K562 (cell line): ENCODE measurements at regions not wholly inside any gene's neighbourhood (a gene's known extent, or its start where the extent isn't known, plus 50 kb on each side); places are given as distances from the start of the nearest gene placed in this dataset.

Source experiments
- CEBPZ ChIP-seq: fragments of 150-350 bp; IDR thresholded peaks from 2 replicates; pipeline ENCODE4 v1.6.1; 2014; ENCODE audit warnings: low read depth, mild to moderate bottlenecking, low read length, borderline replicate concordance
- HDAC8 ChIP-seq: fragments of 450-650 bp; IDR thresholded peaks from 2 replicates; pipeline ENCODE4 v1.6.1; 2016; ENCODE audit warnings: mild to moderate bottlenecking, missing genetic modification characterization, moderate library complexity, missing compliant biosample characterization
- HNRNPL ChIP-seq: fragments of 200-400 bp; formaldehyde crosslinking; IDR thresholded peaks from 2 replicates; pipeline ENCODE4 v1.6.1; 2017; ENCODE audit warnings: low read depth, mild to moderate bottlenecking, low read length
- IRF1 ChIP-seq: sonication (generic); formaldehyde crosslinking; IDR thresholded peaks from 2 replicates; pipeline ENCODE4 v1.8.0; 2022; ENCODE audit warnings: missing genetic modification reagents, mild to moderate bottlenecking, borderline replicate concordance
- MAFK ChIP-seq: IDR thresholded peaks from 2 replicates; pipeline ENCODE4 v1.6.1; 2011; ENCODE audit warnings: low read length, improper control_type of control experiment
- NKRF ChIP-seq: fragments of 450-650 bp; IDR thresholded peaks from 2 replicates; pipeline ENCODE4 v1.6.1; 2016; ENCODE audit warnings: borderline replicate concordance
- NR2C1 ChIP-seq, 2 experiments: fragments of 450-650 bp; IDR thresholded peaks; 2 replicates each; pipeline ENCODE4 v1.6.1; 2017; ENCODE audit warnings: mild to moderate bottlenecking in 2 of 2, antibody characterized with exemption in 1 of 2, inconsistent platforms in 1 of 2, missing compliant biosample characterization in 1 of 2, missing genetic modification characterization in 1 of 2
- OTX1 ChIP-seq: fragments of 450-650 bp; formaldehyde crosslinking; IDR thresholded peaks from 2 replicates; pipeline ENCODE4 v1.4.0; 2022; ENCODE audit warnings: mild to moderate bottlenecking
- POLR2AphosphoS2 ChIP-seq: IDR thresholded peaks from 2 replicates; pipeline ENCODE4 v1.6.1; 2012; ENCODE audit warnings: low read length, improper control_type of control experiment
- SRF ChIP-seq, 2 experiments: fragments of 250-450, 450-650 bp in 1 of 2; sonication (Bioruptor Pico) in 1 of 2; sonication (generic) in 1 of 2; formaldehyde crosslinking; IDR thresholded peaks; 2 replicates each; pipeline versions ENCODE4 v1.5.0 to v1.5.1; 2020 to 2022; ENCODE audit warnings: mild to moderate bottlenecking in 1 of 2, missing genetic modification reagents in 1 of 2
- U2AF1 ChIP-seq: fragments of 200-400 bp; formaldehyde crosslinking; optimal IDR thresholded peaks from 2 replicates; pipeline ENCODE3; 2017; ENCODE audit warnings: mild to moderate bottlenecking, low read depth, low read length, moderate library complexity
- ZC3H4 ChIP-seq: sonication (generic); formaldehyde crosslinking; IDR thresholded peaks from 2 replicates; pipeline ENCODE4 v1.9.0; 2021; ENCODE audit warnings: missing genetic modification reagents, borderline replicate concordance
- ZNF184 ChIP-seq: sonication (generic); formaldehyde crosslinking; IDR thresholded peaks from 2 replicates; pipeline ENCODE4 v1.5.0; 2020; ENCODE audit warnings: missing genetic modification reagents
- ZNF324 ChIP-seq: fragments of 250-450 bp; sonication (Bioruptor Pico); IDR thresholded peaks from 2 replicates; pipeline ENCODE4 v1.4.0; 2020; ENCODE audit warnings: mild to moderate bottlenecking
- ZSCAN32 ChIP-seq: fragments of 450-650 bp; formaldehyde crosslinking; IDR thresholded peaks from 2 replicates; pipeline ENCODE4 v1.4.0; 2020; ENCODE audit warnings: mild to moderate bottlenecking, moderate library complexity
- TF ChIP-seq, protein P1 (sequence below): sonication (generic); formaldehyde crosslinking; IDR thresholded peaks from 2 replicates; pipeline ENCODE4 v1.8.1; 2023; ENCODE audit warnings: mild to moderate bottlenecking, missing genetic modification reagents
- TF ChIP-seq, protein P2 (sequence below), 2 experiments: fragments of 150-350 bp in 1 of 2; IDR thresholded peaks; 2 replicates each; pipeline ENCODE4 v1.6.1; 2012 to 2016; ENCODE audit warnings: low read depth in 2 of 2, low read length in 2 of 2, mild to moderate bottlenecking in 1 of 2, moderate library complexity in 1 of 2

GRCh38 chr16:65975049-65975708 lies 391.3 kb upstream of the CDH5 start (continued):
- TF ChIP-seq ZC3H4 = no peak
- no peak for TF ChIP-seq SRF (CRISPR knock-in tag; IDR thresholded peaks at IDR 0.05)
- no peak for TF ChIP-seq HNRNPL
- no peak for TF ChIP-seq ZNF324 (CRISPR knock-in tag)
- TF ChIP-seq OTX1 (CRISPR knock-in tag) = no peak
- no peak for TF ChIP-seq NR2C1 (IDR thresholded peaks at IDR 0.05)
- peak; percentile 79 for TF ChIP-seq NR2C1 (tag; IDR thresholded peaks at IDR 0.05)
- TF ChIP-seq CEBPZ = no peak
- no peak for TF ChIP-seq ZNF184 (CRISPR knock-in tag)
- no peak for TF ChIP-seq HDAC8 (tag)
- no peak for TF ChIP-seq POLR2AphosphoS2
- no peak for TF ChIP-seq IRF1
- TF ChIP-seq, protein P1, sequence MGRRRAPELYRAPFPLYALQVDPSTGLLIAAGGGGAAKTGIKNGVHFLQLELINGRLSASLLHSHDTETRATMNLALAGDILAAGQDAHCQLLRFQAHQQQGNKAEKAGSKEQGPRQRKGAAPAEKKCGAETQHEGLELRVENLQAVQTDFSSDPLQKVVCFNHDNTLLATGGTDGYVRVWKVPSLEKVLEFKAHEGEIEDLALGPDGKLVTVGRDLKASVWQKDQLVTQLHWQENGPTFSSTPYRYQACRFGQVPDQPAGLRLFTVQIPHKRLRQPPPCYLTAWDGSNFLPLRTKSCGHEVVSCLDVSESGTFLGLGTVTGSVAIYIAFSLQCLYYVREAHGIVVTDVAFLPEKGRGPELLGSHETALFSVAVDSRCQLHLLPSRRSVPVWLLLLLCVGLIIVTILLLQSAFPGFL = no peak
- TF ChIP-seq U2AF1 = no peak
- peak; percentile 99 for TF ChIP-seq MAFK
- TF ChIP-seq NKRF = no peak
- no peak for TF ChIP-seq ZSCAN32 (CRISPR knock-in tag)
- TF ChIP-seq, protein P2, sequence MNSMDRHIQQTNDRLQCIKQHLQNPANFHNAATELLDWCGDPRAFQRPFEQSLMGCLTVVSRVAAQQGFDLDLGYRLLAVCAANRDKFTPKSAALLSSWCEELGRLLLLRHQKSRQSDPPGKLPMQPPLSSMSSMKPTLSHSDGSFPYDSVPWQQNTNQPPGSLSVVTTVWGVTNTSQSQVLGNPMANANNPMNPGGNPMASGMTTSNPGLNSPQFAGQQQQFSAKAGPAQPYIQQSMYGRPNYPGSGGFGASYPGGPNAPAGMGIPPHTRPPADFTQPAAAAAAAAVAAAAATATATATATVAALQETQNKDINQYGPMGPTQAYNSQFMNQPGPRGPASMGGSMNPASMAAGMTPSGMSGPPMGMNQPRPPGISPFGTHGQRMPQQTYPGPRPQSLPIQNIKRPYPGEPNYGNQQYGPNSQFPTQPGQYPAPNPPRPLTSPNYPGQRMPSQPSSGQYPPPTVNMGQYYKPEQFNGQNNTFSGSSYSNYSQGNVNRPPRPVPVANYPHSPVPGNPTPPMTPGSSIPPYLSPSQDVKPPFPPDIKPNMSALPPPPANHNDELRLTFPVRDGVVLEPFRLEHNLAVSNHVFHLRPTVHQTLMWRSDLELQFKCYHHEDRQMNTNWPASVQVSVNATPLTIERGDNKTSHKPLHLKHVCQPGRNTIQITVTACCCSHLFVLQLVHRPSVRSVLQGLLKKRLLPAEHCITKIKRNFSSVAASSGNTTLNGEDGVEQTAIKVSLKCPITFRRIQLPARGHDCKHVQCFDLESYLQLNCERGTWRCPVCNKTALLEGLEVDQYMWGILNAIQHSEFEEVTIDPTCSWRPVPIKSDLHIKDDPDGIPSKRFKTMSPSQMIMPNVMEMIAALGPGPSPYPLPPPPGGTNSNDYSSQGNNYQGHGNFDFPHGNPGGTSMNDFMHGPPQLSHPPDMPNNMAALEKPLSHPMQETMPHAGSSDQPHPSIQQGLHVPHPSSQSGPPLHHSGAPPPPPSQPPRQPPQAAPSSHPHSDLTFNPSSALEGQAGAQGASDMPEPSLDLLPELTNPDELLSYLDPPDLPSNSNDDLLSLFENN (IDR thresholded peaks at IDR 0.05; ENCODE audit: low read depth in 2 of 2, low read length in 2 of 2) = no peak
